H1 (cell line): ENCODE measurements at regions not wholly inside any gene's neighbourhood (a gene's known extent, or its start where the extent isn't known, plus 50 kb on each side); places are given as distances from the start of the nearest gene placed in this dataset.

ENCODE experiments used
- CTCF ChIA-PET: fragments of 300-600 bp; sonication (Branson Sonifier 250); formaldehyde crosslinking; loops from one replicate; lab custom pipeline; 2021; ENCODE audit not compliant: partially characterized antibody; lab: Charles Lee
- POLR2A ChIA-PET: fragments of 300-600 bp; sonication (Branson Sonifier 250); formaldehyde crosslinking; loops from one replicate; lab custom pipeline; 2021; ENCODE audit warnings: inconsistent platforms; ENCODE audit not compliant: partially characterized antibody; lab: Charles Lee
- DNase-seq, 2 experiments: peaks; one replicate each; pipeline versions ENCODE4 v3.0.0 to v3.0.0-alpha.2; 2010 to 2022; ENCODE audit warnings: low spot score in 2 of 2, low read depth in 1 of 2, mixed read lengths in 1 of 2
- FAIRE-seq: peaks from 2 replicates; lab custom pipeline; 2011; peaks lifted over from hg19 to GRCh38; lab: Jason Lieb, UNC
- H2AFZ ChIP-seq: 2 replicates; pipeline ENCODE4 v1.8.1; 2012; ENCODE audit warnings: low read length, inconsistent platforms
- H2AK5ac ChIP-seq: 2 replicates; pipeline ENCODE4 v1.6.1; 2013; ENCODE audit warnings: low read depth, low read length
- H2BK120ac ChIP-seq: replicated peaks from 2 replicates; pipeline ENCODE3; 2013; ENCODE audit warnings: low read depth, low read length, inconsistent platforms
- H2BK12ac ChIP-seq: 2 replicates; pipeline ENCODE4 v1.6.1; 2013; ENCODE audit warnings: low read depth, low read length
- H2BK15ac ChIP-seq: 2 replicates; pipeline ENCODE4 v1.6.1; 2013; ENCODE audit warnings: low read length
- H2BK20ac ChIP-seq: 2 replicates; pipeline ENCODE4 v1.6.1; 2013; ENCODE audit warnings: low read length
- H2BK5ac ChIP-seq: 2 replicates; pipeline ENCODE4 v1.6.1; 2013; ENCODE audit warnings: low read depth, low read length
- H3K14ac ChIP-seq: 2 replicates; pipeline ENCODE4 v1.6.1; 2013; ENCODE audit warnings: inconsistent platforms; ENCODE audit not compliant: insufficient read length
- H3K18ac ChIP-seq: 2 replicates; pipeline ENCODE4 v1.6.1; 2013; ENCODE audit warnings: low read length; ENCODE audit errors: extremely low read depth
- H3K23ac ChIP-seq: 2 replicates; pipeline ENCODE4 v1.6.1; 2013; ENCODE audit warnings: inconsistent platforms; ENCODE audit not compliant: insufficient read length
- H3K23me2 ChIP-seq: 2 replicates; pipeline ENCODE4 v1.6.1; 2013; ENCODE audit warnings: low read depth, low read length
- H3K27ac ChIP-seq: 2 replicates; pipeline ENCODE4 v1.6.1; 2011; ENCODE audit warnings: low read depth, low read length, inconsistent platforms
- H3K27me3 ChIP-seq, 4 experiments: replicated peaks in 1 of 4; 1 replicate in 1 of 4; 2 replicates in 3 of 4; pipeline versions ENCODE4 v1.6.1 to v1.8.1; 2011 to 2013; ENCODE audit warnings: low read length in 3 of 4, mild to moderate bottlenecking in 3 of 4, inconsistent platforms in 2 of 4, mixed read lengths in 2 of 4, moderate library complexity in 1 of 4; ENCODE audit not compliant: control insufficient read depth in 3 of 4, insufficient read depth in 3 of 4; ENCODE audit errors: extremely low read depth in 1 of 4
- H3K36me3 ChIP-seq, 4 experiments: 2 replicates each; pipeline versions ENCODE4 v1.6.1 to v1.8.1; 2011 to 2013; ENCODE audit warnings: mild to moderate bottlenecking in 4 of 4, low read length in 3 of 4, moderate library complexity in 2 of 4, control low read depth in 1 of 4, inconsistent platforms in 1 of 4; ENCODE audit not compliant: insufficient read depth in 4 of 4, control insufficient read depth in 2 of 4
- H3K4ac ChIP-seq: replicated peaks from 2 replicates; pipeline ENCODE3; 2013; ENCODE audit warnings: low read length, low read depth, mixed read lengths, inconsistent platforms; ENCODE audit not compliant: insufficient read length
- H3K4me1 ChIP-seq, 4 experiments: replicated peaks in 1 of 4; 1 replicate in 1 of 4; 2 replicates in 3 of 4; pipeline versions ENCODE4 v1.6.1 to v1.8.1; 2011 to 2013; ENCODE audit warnings: low read length in 3 of 4, inconsistent platforms in 2 of 4, mixed read lengths in 1 of 4; ENCODE audit not compliant: insufficient read depth in 4 of 4, control insufficient read depth in 3 of 4
- H3K4me2 ChIP-seq, 2 experiments: 2 replicates each; pipeline versions ENCODE4 v1.6.1 to v1.8.1; 2011 to 2013; ENCODE audit warnings: low read depth in 2 of 2, low read length in 2 of 2, control low read depth in 1 of 2, inconsistent platforms in 1 of 2, mild to moderate bottlenecking in 1 of 2; ENCODE audit not compliant: insufficient read depth in 1 of 2
- H3K4me3 ChIP-seq, 4 experiments: fragments of 200-600, 300-600 bp in 1 of 4; sonication (generic), shearing (Covaris generic), sonication (Bioruptor Twin) in 1 of 4; 2 replicates each; pipeline versions ENCODE4 v1.5.1 to v1.8.1; 2011 to 2016; ENCODE audit warnings: low read length in 4 of 4, low read depth in 3 of 4, control low read depth in 2 of 4, inconsistent platforms in 2 of 4, mild to moderate bottlenecking in 2 of 4, mixed read lengths in 1 of 4, moderate library complexity in 1 of 4; ENCODE audit not compliant: insufficient read depth in 2 of 4; ENCODE audit errors: extremely low read depth in 1 of 4
- H3K56ac ChIP-seq: replicated peaks from 2 replicates; pipeline ENCODE3; 2013; ENCODE audit warnings: low read depth, mild to moderate bottlenecking, mixed read lengths, low read length, inconsistent platforms; ENCODE audit not compliant: insufficient read length
- H3K79me1 ChIP-seq: 2 replicates; pipeline ENCODE4 v1.6.1; 2013; ENCODE audit warnings: low read depth, low read length, control low read depth
- H3K79me2 ChIP-seq, 2 experiments: 2 replicates each; pipeline versions ENCODE4 v1.6.1 to v1.8.1; 2012 to 2013; ENCODE audit warnings: low read length in 2 of 2, mild to moderate bottlenecking in 2 of 2, inconsistent platforms in 1 of 2; ENCODE audit not compliant: insufficient read depth in 2 of 2, control insufficient read depth in 1 of 2
- H3K9ac ChIP-seq, 4 experiments: replicated peaks in 1 of 4; 1 replicate in 1 of 4; 2 replicates in 3 of 4; pipeline versions ENCODE4 v1.6.1 to v1.8.1; 2011 to 2013; ENCODE audit warnings: low read depth in 3 of 4, low read length in 3 of 4, control low read depth in 2 of 4, mild to moderate bottlenecking in 2 of 4, moderate library complexity in 2 of 4, inconsistent platforms in 1 of 4; ENCODE audit errors: extremely low read depth in 1 of 4
- H3K9me3 ChIP-seq, 2 experiments: 2 replicates each; pipeline versions ENCODE4 v1.6.1 to v1.8.1; 2012 to 2013; ENCODE audit warnings: mild to moderate bottlenecking in 2 of 2, moderate library complexity in 2 of 2, control low read depth in 1 of 2, inconsistent platforms in 1 of 2, low read depth in 1 of 2, low read length in 1 of 2, mixed read lengths in 1 of 2; ENCODE audit not compliant: insufficient read depth in 2 of 2
- H4K20me1 ChIP-seq, 2 experiments: replicated peaks in 1 of 2; 2 replicates each; pipeline versions ENCODE3 to v1.8.1; 2011 to 2013; ENCODE audit warnings: inconsistent platforms in 2 of 2, low read length in 2 of 2, mild to moderate bottlenecking in 1 of 2; ENCODE audit not compliant: insufficient read depth in 2 of 2, control insufficient read depth in 1 of 2
- H4K5ac ChIP-seq: 2 replicates; pipeline ENCODE4 v1.6.1; 2013; ENCODE audit warnings: low read length, low read depth, mixed read lengths, inconsistent platforms; ENCODE audit not compliant: insufficient read length
- H4K8ac ChIP-seq: 2 replicates; pipeline ENCODE4 v1.8.0; 2013; ENCODE audit warnings: mild to moderate bottlenecking, moderate library complexity, low read length, inconsistent platforms; ENCODE audit not compliant: insufficient read depth; ENCODE audit errors: extremely low read depth
- H4K91ac ChIP-seq: replicated peaks from 2 replicates; pipeline ENCODE3; 2013; ENCODE audit warnings: low read length, mixed read lengths, inconsistent platforms; ENCODE audit not compliant: insufficient read length
- RAD21 ChIP-seq, 2 experiments: IDR thresholded peaks in 1 of 2; conservative IDR thresholded peaks in 1 of 2; 2 replicates each; pipeline ENCODE4 v1.6.1; 2011; ENCODE audit warnings: low read depth in 2 of 2, low read length in 2 of 2, improper control_type of control experiment in 1 of 2, inconsistent platforms in 1 of 2, mild to moderate bottlenecking in 1 of 2, moderate library complexity in 1 of 2
- ZNF274 ChIP-seq: IDR thresholded peaks from 2 replicates; pipeline ENCODE4 v1.7.0; 2012; ENCODE audit warnings: low read length, borderline replicate concordance; ENCODE audit errors: extremely low read depth
- WGBS, 2 experiments: shearing (Covaris generic) in 1 of 2; methylation state at CpG; one replicate each; pipeline versions ENCODE4 v1.1.6 to v1.1.7; 2013 to 2015; ENCODE audit warnings: low lambda C conversion rate in 2 of 2, mixed read lengths in 2 of 2, inconsistent platforms in 1 of 2, low coverage in 1 of 2, missing lambda C conversion rate in 1 of 2; ENCODE audit not compliant: insufficient replicate concordance in 2 of 2, insufficient coverage in 1 of 2, insufficient read length in 1 of 2; ENCODE audit errors: extremely low coverage in 1 of 2, missing lambda C conversion rate in 1 of 2; 5-methylcytosine and 5-hydroxymethylcytosine counted together
- TF ChIP-seq, protein P1 (sequence below), 3 experiments: IDR thresholded peaks; 1 replicate in 2 of 3; 2 replicates in 1 of 3; pipeline versions ENCODE4 v1.5.1 to v1.6.1; 2011; ENCODE audit warnings: low read length in 3 of 3, mild to moderate bottlenecking in 3 of 3, inconsistent platforms in 2 of 3, low read depth in 1 of 3, moderate library complexity in 1 of 3; ENCODE audit not compliant: insufficient read depth in 1 of 3; ENCODE audit errors: control extremely low read depth in 1 of 3

GRCh38 chr1:37096523-37096922, 62.2 kb upstream of the GRIK3 start:
- Histone ChIP-seq H3K9ac (no peak overlapping the region), H2BK5ac (no peak overlapping the region), H3K4me3 (no peak overlapping the region), H3K56ac (no peak overlapping the region), H3K4ac (no peak overlapping the region), H2BK12ac (no peak overlapping the region), H3K9me3 (no peaks in the 10 kb centered on the region), H3K79me1 (no peaks in the 10 kb centered on the region), H3K4me2 (no peak overlapping the region), H4K20me1 (no peaks in the 10 kb centered on the region), H3K27ac (no peak overlapping the region), H3K4me1 (no peaks in the 10 kb centered on the region; a peak in 2 of 7 replicates), H3K23ac (no peak overlapping the region), H2AK5ac (no peak overlapping the region), H3K23me2 (no peaks in the 10 kb centered on the region), H3K27me3 (no peaks in the 10 kb centered on the region), H4K8ac (no peak overlapping the region), H2AFZ (no peak overlapping the region), H2BK20ac (no peak overlapping the region), H3K79me2 (no peaks in the 10 kb centered on the region), H2BK120ac (no peak overlapping the region), H4K5ac (no peak overlapping the region), H3K18ac (no peak overlapping the region), H3K36me3 (no peaks in the 10 kb centered on the region), H4K91ac (no peak overlapping the region), H2BK15ac (no peak overlapping the region), H3K14ac (no peak overlapping the region)
- peak; percentile 77 to 79 for TF ChIP-seq RAD21 (IDR thresholded peaks at IDR 0.05 in 1 of 2, conservative IDR thresholded peaks at IDR 0.05 in 1 of 2; ENCODE audit: low read depth in 2 of 2, low read length in 2 of 2)
- no peak for TF ChIP-seq ZNF274
- TF ChIP-seq, protein P1, sequence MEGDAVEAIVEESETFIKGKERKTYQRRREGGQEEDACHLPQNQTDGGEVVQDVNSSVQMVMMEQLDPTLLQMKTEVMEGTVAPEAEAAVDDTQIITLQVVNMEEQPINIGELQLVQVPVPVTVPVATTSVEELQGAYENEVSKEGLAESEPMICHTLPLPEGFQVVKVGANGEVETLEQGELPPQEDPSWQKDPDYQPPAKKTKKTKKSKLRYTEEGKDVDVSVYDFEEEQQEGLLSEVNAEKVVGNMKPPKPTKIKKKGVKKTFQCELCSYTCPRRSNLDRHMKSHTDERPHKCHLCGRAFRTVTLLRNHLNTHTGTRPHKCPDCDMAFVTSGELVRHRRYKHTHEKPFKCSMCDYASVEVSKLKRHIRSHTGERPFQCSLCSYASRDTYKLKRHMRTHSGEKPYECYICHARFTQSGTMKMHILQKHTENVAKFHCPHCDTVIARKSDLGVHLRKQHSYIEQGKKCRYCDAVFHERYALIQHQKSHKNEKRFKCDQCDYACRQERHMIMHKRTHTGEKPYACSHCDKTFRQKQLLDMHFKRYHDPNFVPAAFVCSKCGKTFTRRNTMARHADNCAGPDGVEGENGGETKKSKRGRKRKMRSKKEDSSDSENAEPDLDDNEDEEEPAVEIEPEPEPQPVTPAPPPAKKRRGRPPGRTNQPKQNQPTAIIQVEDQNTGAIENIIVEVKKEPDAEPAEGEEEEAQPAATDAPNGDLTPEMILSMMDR (IDR thresholded peaks at IDR 0.05; ENCODE audit: control extremely low read depth in 1 of 3, insufficient read depth in 1 of 3, low read depth in 1 of 3, low read length in 3 of 3): peak; percentile 54 to 77 (median 65)
- peak; percentile 38 to 63 for DNase-seq
- peak; percentile 65 for FAIRE-seq
- WGBS, 2 experiments: 71% methylated on average over 6 of the region's 6 CpGs; no CpG with 5 or more reads in 1 of the 2 experiments
- POLR2A ChIA-PET: no interaction called here
- CTCF ChIA-PET: interaction anchor here (0.7 to 1.3 kb wide), 3 partner anchors 93 to 227 kb away, joined by 3 to 4 read pairs (median 3); no protein-coding TSS in a partner anchor
